GM06990 (cell line): ENCODE measurements at regions not wholly inside any gene's neighbourhood (a gene's known extent, or its start where the extent isn't known, plus 50 kb on each side); places are given as distances from the start of the nearest gene placed in this dataset.

ENCODE experiments used
- DNase-seq: peaks from one replicate; pipeline ENCODE4 v3.0.0-alpha.2; 2011; ENCODE audit not compliant: insufficient read length; ENCODE audit errors: extremely low read depth
- H3K27me3 ChIP-seq: replicated peaks from 2 replicates; pipeline ENCODE4 v1.6.0; 2011; ENCODE audit warnings: low read length; ENCODE audit not compliant: control insufficient read depth, insufficient read depth
- H3K36me3 ChIP-seq: 2 replicates; pipeline ENCODE4 v1.5.1; 2011; ENCODE audit warnings: low read length; ENCODE audit not compliant: control insufficient read depth, insufficient read depth
- H3K4me3 ChIP-seq: replicated peaks from 2 replicates; pipeline ENCODE4 v1.5.1; 2011; ENCODE audit warnings: low read depth, mild to moderate bottlenecking, control low read depth, low read length
- TF ChIP-seq, protein P1 (sequence below): IDR thresholded peaks from 2 replicates; pipeline ENCODE4 v1.5.1; 2011; ENCODE audit warnings: low read length, control low read depth, mild to moderate bottlenecking, inconsistent platforms; ENCODE audit not compliant: insufficient read depth, poor library complexity, severe bottlenecking

DNA sequence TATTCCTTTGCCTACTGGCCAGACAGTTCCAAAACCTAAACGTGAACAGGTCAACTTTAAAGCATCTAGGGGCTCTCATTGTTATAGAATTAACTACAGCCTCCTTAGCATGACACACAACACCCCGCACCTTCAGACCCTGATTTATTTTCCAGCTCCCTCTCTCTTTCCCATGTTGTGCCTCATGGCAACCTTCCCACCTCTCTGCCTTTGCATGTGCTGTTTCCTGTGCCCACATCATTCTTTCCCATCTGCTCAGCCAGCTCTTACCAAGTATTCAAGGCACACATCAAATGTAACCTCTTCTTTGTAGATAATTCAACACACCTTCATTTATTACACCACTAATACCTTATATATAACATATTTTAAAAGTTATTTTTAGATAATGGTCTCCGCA is 291.0 kb downstream of the COL12A1 start:
- no peaks in the 10 kb centered on the region for H3K36me3 ChIP-seq
- no peak for DNase-seq
- TF ChIP-seq, protein P1, sequence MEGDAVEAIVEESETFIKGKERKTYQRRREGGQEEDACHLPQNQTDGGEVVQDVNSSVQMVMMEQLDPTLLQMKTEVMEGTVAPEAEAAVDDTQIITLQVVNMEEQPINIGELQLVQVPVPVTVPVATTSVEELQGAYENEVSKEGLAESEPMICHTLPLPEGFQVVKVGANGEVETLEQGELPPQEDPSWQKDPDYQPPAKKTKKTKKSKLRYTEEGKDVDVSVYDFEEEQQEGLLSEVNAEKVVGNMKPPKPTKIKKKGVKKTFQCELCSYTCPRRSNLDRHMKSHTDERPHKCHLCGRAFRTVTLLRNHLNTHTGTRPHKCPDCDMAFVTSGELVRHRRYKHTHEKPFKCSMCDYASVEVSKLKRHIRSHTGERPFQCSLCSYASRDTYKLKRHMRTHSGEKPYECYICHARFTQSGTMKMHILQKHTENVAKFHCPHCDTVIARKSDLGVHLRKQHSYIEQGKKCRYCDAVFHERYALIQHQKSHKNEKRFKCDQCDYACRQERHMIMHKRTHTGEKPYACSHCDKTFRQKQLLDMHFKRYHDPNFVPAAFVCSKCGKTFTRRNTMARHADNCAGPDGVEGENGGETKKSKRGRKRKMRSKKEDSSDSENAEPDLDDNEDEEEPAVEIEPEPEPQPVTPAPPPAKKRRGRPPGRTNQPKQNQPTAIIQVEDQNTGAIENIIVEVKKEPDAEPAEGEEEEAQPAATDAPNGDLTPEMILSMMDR, result no peak

DNA sequence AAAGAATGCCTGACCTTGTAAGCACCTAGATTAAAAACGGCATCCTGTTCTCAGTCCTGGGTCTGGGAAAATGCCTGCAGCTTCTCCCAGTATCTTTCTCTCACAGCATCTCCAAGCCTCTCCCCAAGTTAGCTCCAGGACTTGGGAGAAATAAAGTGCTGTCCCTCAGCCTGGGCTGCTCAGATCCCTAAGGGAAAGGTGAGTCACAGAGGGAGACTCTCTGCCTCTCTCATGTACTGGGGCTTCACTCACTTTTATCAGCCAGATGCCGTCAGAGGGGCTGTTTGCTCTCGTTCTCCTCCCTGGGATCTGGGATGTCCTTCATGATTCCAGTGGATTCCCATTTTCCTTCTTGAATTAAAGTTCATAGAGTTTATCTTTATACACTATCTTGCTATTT is 293.6 kb downstream of the COL12A1 start:
- Histone ChIP-seq H3K4me3 (no peak overlapping the region), H3K27me3 (no peaks in the 10 kb centered on the region; the same call in 1 of the 2 replicates), H3K36me3 (no peaks in the 10 kb centered on the region)
- TF ChIP-seq, protein P1, result no peak
- DNase-seq, result no peak

More for the DNA sequence above, 291.0 kb downstream of the COL12A1 start:
- H3K27me3 ChIP-seq, result no peaks in the 10 kb centered on the region; the same call in 1 of the 2 replicates
- H3K4me3 ChIP-seq, result no peak overlapping the region

DNA sequence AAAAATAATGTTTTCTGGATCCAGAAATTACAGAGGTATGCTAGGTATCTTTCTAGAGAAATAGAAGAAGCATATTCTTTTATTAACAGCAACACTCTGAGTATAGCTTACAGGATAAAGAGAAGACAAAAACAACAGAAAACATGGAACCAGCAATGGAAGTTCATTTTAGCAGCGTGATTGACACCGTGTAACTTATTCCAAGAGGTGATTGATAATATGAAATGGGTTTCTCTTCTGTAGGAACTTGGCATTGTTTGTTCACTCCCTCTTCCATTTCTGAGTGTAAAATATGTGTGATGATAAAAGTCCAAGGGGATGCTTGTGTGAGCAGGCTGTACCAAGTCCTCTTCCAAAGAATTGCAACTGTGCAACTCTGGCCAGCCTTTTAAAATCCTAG is 303.0 kb downstream of the COL12A1 start:
- H3K36me3 ChIP-seq, result no peaks in the 10 kb centered on the region
- TF ChIP-seq, protein P1, result no peak
- no peak overlapping the region for H3K4me3 ChIP-seq
- DNase-seq, result no peak
- H3K27me3 ChIP-seq, result no peaks in the 10 kb centered on the region

DNA sequence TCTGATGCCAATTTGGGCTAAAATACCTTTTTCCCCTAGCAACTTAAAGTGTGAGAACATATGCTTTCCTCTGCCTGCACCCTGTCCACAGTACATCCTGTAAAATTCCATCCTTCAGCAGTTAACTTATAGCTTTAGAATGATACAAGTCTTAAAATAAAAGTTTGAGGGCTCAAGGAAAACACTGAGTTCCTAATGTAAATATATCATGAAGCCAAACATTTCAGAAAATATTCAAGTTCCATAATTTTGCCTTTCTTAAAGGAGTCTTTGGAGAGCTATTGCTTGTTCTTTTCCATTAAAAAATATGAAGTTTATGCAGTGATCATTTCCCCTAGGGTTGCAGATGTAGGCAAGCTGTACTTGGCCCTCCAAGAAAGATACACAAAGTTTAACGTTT is 303.8 kb downstream of the COL12A1 start:
- DNase-seq, result no peak
- TF ChIP-seq, protein P1, result no peak
- H3K4me3 ChIP-seq, result no peak overlapping the region
- H3K36me3 ChIP-seq, result no peaks in the 10 kb centered on the region
- no peaks in the 10 kb centered on the region for H3K27me3 ChIP-seq

DNA sequence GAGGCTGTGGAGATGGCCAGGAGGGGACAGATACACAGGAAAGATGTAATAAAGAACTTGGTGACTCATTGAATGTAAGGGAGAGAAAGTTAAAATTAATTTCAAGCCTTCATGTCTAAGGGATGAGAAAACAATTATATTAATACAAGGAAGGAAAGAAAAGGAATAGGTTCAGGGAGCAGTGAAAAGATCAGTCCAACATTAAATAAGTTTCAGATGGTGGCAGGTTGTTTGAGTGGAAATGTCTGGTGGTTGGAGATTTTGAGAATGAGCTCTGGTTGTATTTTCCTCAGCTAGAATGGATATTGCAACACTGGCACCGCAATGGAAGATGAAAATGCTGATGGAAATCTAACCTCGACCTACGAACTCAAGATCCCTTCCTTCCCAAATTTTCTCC is 304.3 kb downstream of the COL12A1 start:
- no peaks in the 10 kb centered on the region for H3K27me3 ChIP-seq
- no peaks in the 10 kb centered on the region for H3K36me3 ChIP-seq
- no peak for DNase-seq
- H3K4me3 ChIP-seq, result no peak overlapping the region
- TF ChIP-seq, protein P1, result no peak

DNA sequence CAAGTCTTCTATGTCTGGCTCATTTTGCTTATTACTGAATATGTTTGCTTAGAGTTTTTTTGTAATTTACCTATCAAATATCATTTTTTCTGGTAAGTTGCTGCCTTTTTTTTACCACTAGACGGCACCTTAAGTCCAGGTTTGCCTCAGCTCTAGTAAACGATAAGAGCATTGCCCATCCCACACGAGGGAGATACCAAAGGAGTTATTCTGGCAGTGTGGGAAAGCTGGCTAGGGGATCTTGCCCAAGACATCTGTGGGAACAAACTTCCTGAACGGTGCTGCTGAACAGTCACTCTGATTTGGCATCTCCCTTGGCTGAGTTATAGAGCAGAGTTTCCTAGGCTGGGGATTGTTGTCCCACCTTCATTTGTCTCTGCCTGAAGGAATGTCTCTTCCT is 306.4 kb downstream of the COL12A1 start:
- TF ChIP-seq, protein P1, result peak; percentile 5
- DNase-seq, result no peak

More for the DNA sequence above, 306.4 kb downstream of the COL12A1 start:
- no peak overlapping the region for H3K4me3 ChIP-seq
- no peaks in the 10 kb centered on the region for H3K27me3 ChIP-seq
- H3K36me3 ChIP-seq, result no peaks in the 10 kb centered on the region
